Bronchial epithelial cell (primary cell): ENCODE measurements at regions not wholly inside any gene's neighbourhood (a gene's known extent, or its start where the extent isn't known, plus 50 kb on each side); places are given as distances from the start of the nearest gene placed in this dataset.

Experiments
- DNase-seq: peaks from one replicate; pipeline ENCODE4 v3.0.0-alpha.2; 2010; ENCODE audit warnings: low read depth
- FAIRE-seq: peaks from 2 replicates; lab custom pipeline; 2011; peaks lifted over from hg19 to GRCh38; lab: Jason Lieb, UNC
- H3K27me3 ChIP-seq: 2 replicates; pipeline ENCODE4 v1.5.1; 2011; ENCODE audit warnings: low read length; ENCODE audit not compliant: control insufficient read depth, insufficient read depth
- H3K36me3 ChIP-seq: 2 replicates; pipeline ENCODE4 v1.5.1; 2011; ENCODE audit warnings: low read length; ENCODE audit not compliant: control insufficient read depth, insufficient read depth
- H3K4me3 ChIP-seq: 2 replicates; pipeline ENCODE4 v1.5.1; 2011; ENCODE audit warnings: mild to moderate bottlenecking, low read depth, low read length, control low read depth
- CTCF ChIP-seq: IDR thresholded peaks from 2 replicates; pipeline ENCODE4 v1.5.1; 2011; ENCODE audit warnings: mild to moderate bottlenecking, moderate library complexity, low read length, control low read depth, inconsistent platforms; ENCODE audit not compliant: insufficient read depth, severe bottlenecking

- TF ChIP-seq CTCF: no peak
- H3K4me3 ChIP-seq: no peak overlapping the region
- FAIRE-seq (no peak), DNase-seq (no peak)
- no peaks in the 10 kb centered on the region for H3K36me3 ChIP-seq
- H3K27me3 ChIP-seq: no peaks in the 10 kb centered on the region
These were observed 124.1 kb downstream of the PAPOLA start for GRCh38 chr14:96626121-96626768.

GRCh38 chr14:96626916-96627315 lies 124.7 kb downstream of the PAPOLA start:
- DNase-seq (no peak), FAIRE-seq (no peak)
- TF ChIP-seq CTCF: no peak
- H3K27me3 ChIP-seq: no peaks in the 10 kb centered on the region
- no peaks in the 10 kb centered on the region for H3K36me3 ChIP-seq
- H3K4me3 ChIP-seq: no peak overlapping the region

GRCh38 chr14:96627386-96627785 lies 125.2 kb downstream of the PAPOLA start:
- no peak overlapping the region for H3K4me3 ChIP-seq
- H3K27me3 ChIP-seq: no peaks in the 10 kb centered on the region

GRCh38 chr14:96627811-96628775 lies 125.9 kb downstream of the PAPOLA start:
- no peak for FAIRE-seq
- no peak for DNase-seq
- no peaks in the 10 kb centered on the region for H3K27me3 ChIP-seq
- H3K4me3 ChIP-seq: no peak overlapping the region
- no peaks in the 10 kb centered on the region for H3K36me3 ChIP-seq
- TF ChIP-seq CTCF: no peak

More at GRCh38 chr14:96627386-96627785, 125.2 kb downstream of the PAPOLA start:
- FAIRE-seq: no peak
- no peaks in the 10 kb centered on the region for H3K36me3 ChIP-seq
- TF ChIP-seq CTCF: no peak
- DNase-seq: no peak

GRCh38 chr14:96629082-96629481 lies 126.9 kb downstream of the PAPOLA start:
- DNase-seq: no peak
- no peak for FAIRE-seq
- H3K27me3 ChIP-seq: no peaks in the 10 kb centered on the region
- no peak overlapping the region for H3K4me3 ChIP-seq
- TF ChIP-seq CTCF: no peak
- no peaks in the 10 kb centered on the region for H3K36me3 ChIP-seq
